ENCODE measurements at regions not wholly inside any gene's neighbourhood (a gene's known extent, or its start where the extent isn't known, plus 50 kb on each side); places are given as distances from the start of the nearest gene placed in this dataset.

DNA sequence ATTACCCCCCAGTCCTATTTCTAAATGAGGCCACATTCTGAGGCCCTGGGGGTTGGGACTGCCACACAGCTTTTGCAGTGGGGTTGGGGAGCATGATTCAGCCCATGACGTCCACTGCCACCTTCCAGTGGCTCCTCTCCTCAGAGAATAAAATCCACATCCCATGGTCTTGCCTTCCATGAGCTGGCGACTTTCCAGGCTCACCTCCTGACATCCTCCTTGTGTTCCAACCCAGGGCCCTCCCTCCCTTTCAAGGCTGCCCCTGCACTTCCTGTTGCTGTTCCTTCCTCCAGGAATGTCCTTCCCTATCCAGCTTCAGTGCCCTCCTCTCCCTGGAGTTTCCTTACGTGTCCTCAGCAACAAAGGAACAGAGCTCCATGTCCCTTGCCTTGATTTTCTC, 187.3 kb upstream of the ID2 start:
- no peak for TF ChIP-seq CTCF (IDR thresholded peaks at IDR 0.05; ENCODE audit: low read length)
- no peak for TF ChIP-seq EZH2 (optimal IDR thresholded peaks at IDR 0.05; ENCODE audit: low read depth, low read length)
- no peak for TF ChIP-seq EZH2phosphoT487 (IDR thresholded peaks at IDR 0.05; ENCODE audit: low read length)
